Ovary (tissue), 7 donors: ENCODE measurements at regions not wholly inside any gene's neighbourhood (a gene's known extent, or its start where the extent isn't known, plus 50 kb on each side); places are given as distances from the start of the nearest gene placed in this dataset.

Source experiments
- DNase-seq, 5 donors: peaks; one replicate each; pipeline ENCODE4 v3.0.0-alpha.2; 2019 to 2020
- H3K27ac ChIP-seq, 2 donors: fragments of 200-600 bp; one replicate each; pipeline versions ENCODE4 v1.5.1 to v1.8.0; 2019 to 2022
- H3K27me3 ChIP-seq: fragments of 200-600 bp; one replicate; pipeline ENCODE4 v1.8.0; 2022
- H3K36me3 ChIP-seq: fragments of 200-600 bp; sonication (generic); one replicate; pipeline ENCODE4 v1.5.1; 2019
- H3K4me1 ChIP-seq: one replicate; pipeline ENCODE4 v1.8.1; 2013; ENCODE audit warnings: mild to moderate bottlenecking, moderate library complexity; ENCODE audit not compliant: insufficient read depth
- H3K4me3 ChIP-seq: fragments of 200-600 bp; sonication (generic); one replicate; pipeline ENCODE4 v1.5.1; 2017
- H3K9me3 ChIP-seq, 2 donors: fragments of 200-600 bp in 1 of 2; sonication (generic) in 1 of 2; one replicate each; pipeline versions ENCODE4 v1.5.1 to v1.8.1; 2013 to 2019; ENCODE audit warnings: mild to moderate bottlenecking in 1 of 2, moderate library complexity in 1 of 2
- CTCF ChIP-seq, 3 donors: fragments of 450-650 bp in 2 of 3; fragments of 200-600 bp in 1 of 3; IDR thresholded peaks; one replicate each; pipeline versions ENCODE4 v1.5.1 to v1.8.0; 2016 to 2022; ENCODE audit warnings: antibody characterized with exemption in 3 of 3, mild to moderate bottlenecking in 1 of 3
- EP300 ChIP-seq: sonication (generic); formaldehyde crosslinking; IDR thresholded peaks from one replicate; pipeline ENCODE4 v1.6.1; 2017; ENCODE audit warnings: antibody characterized with exemption
- POLR2A ChIP-seq: fragments of 450-650 bp; IDR thresholded peaks from one replicate; pipeline ENCODE4 v1.6.1; 2017; ENCODE audit warnings: antibody characterized with exemption, mild to moderate bottlenecking, moderate library complexity
- WGBS, 3 donors: extraction: QIAGEN DNeasy Blood & Tissue Kit in 1 of 3; methylation state at CpG; one replicate each; pipeline versions ENCODE4 v1.1.5 to v1.1.7; 2013 to 2017; 5-methylcytosine and 5-hydroxymethylcytosine counted together
- intact Hi-C, 4 donors: fragments of 100-400 bp; cut with DNase I; formaldehyde crosslinking; loops; one replicate each; pipeline versions ENCODE4 v1.11.0 to v1.15.1; 2022 to 2023
- donor health status: DM: no; HTN: no; CAD: no; lungs with moderate emphysema.
- donor health status: DM: no; HTN: no; CAD: no.
- donor health status: Bipolar disorder and iron deficiency.
- donor health status: DM: no; HTN: no; CAD: no.
- donor health status: DM: yes; HTN: yes; CAD: no.

GRCh38 chr11:42762348-42762747 lies 549.4 kb upstream of the API5 start:
- Histone ChIP-seq H3K4me1 (no peaks in the 10 kb centered on the region), H3K4me3 (no peak overlapping the region), H3K27me3 (no peaks in the 10 kb centered on the region), H3K36me3 (no peaks in the 10 kb centered on the region), H3K9me3 (no peaks in the 10 kb centered on the region), H3K27ac (no peak overlapping the region)
- intact Hi-C loops, result loop anchor here in 1 of 4 donors (5.0 kb wide), 1 partner anchor 325 kb away; no protein-coding TSS in a partner anchor
- WGBS, 3 donors, result 75 to 87% (median 85%) methylated on average over 1 of the region's 1 CpG
- TF ChIP-seq CTCF (IDR thresholded peaks at IDR 0.05), result no peak
- TF ChIP-seq EP300, result no peak
- TF ChIP-seq POLR2A, result no peak
- DNase-seq, result no peak

- Histone ChIP-seq H3K27ac (no peak overlapping the region), H3K4me3 (no peak overlapping the region), H3K4me1 (no peaks in the 10 kb centered on the region), H3K27me3 (no peaks in the 10 kb centered on the region), H3K9me3 (no peaks in the 10 kb centered on the region), H3K36me3 (no peaks in the 10 kb centered on the region)
- intact Hi-C loops, result loop anchor here in 1 of 4 donors (5.0 kb wide), 1 partner anchor 328 kb away; no protein-coding TSS in a partner anchor
- WGBS, 3 donors, result 86 to 96% (median 94%) methylated on average over 2 of the region's 2 CpGs
- TF ChIP-seq CTCF (IDR thresholded peaks at IDR 0.05) (no peak), POLR2A (no peak), EP300 (no peak)
- no peak for DNase-seq
Measured at GRCh38 chr11:42764936-42765335, 546.9 kb upstream of the API5 start.

- no peak for TF ChIP-seq CTCF (IDR thresholded peaks at IDR 0.05)
- TF ChIP-seq POLR2A, result no peak
- no peak for TF ChIP-seq EP300
- 48 to 70% (median 49%) methylated on average over 2 of the region's 2 CpGs for WGBS, 3 donors
- intact Hi-C loops, result no loop called here
- DNase-seq, result no peak
- Histone ChIP-seq H3K27ac (no peak overlapping the region), H3K36me3 (no peaks in the 10 kb centered on the region), H3K4me3 (no peak overlapping the region), H3K27me3 (no peaks in the 10 kb centered on the region), H3K4me1 (no peaks in the 10 kb centered on the region), H3K9me3 (no peaks in the 10 kb centered on the region)
Measured at GRCh38 chr11:42768576-42768975, 543.2 kb upstream of the API5 start.

- WGBS, 3 donors, result 44 to 59% (median 44%) methylated on average over 1 of the region's 1 CpG
- no peaks in the 10 kb centered on the region for H3K4me1 ChIP-seq
- H3K27me3 ChIP-seq, result no peaks in the 10 kb centered on the region
- H3K36me3 ChIP-seq, result no peaks in the 10 kb centered on the region
- no peaks in the 10 kb centered on the region for H3K9me3 ChIP-seq
- TF ChIP-seq CTCF (IDR thresholded peaks at IDR 0.05) (no peak), EP300 (no peak), POLR2A (no peak)
- intact Hi-C loops, result no loop called here
- H3K4me3 ChIP-seq, result no peak overlapping the region
- no peak for DNase-seq
- H3K27ac ChIP-seq, result no peak overlapping the region
Measured at GRCh38 chr11:42770444-42771065, 541.2 kb upstream of the API5 start.
